ENCODE measurements at regions not wholly inside any gene's neighbourhood (a gene's known extent, or its start where the extent isn't known, plus 50 kb on each side); places are given as distances from the start of the nearest gene placed in this dataset.
"Not testable (repeated sequence)": the region's sequence is repeated elsewhere in the genome, so short reads cannot be mapped to it uniquely, and the experiment has no call there.

DNA sequence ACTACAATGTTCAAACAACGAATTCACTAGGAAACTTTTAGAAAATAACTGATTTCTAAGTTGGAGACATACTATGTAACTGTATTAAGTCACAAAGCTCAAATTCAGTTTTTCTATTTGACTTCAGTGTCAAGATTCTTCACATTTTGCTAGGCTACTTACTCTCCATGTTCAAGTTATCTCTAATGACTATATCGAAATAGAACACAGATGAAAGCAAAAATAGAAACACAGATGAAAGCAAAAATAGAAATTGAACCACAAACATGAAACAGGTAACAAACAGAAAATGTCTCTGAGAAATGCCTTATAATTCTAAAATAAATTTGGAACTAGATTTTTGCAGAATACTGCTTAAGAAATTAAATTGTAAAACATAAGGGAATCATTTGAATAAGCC lies 113.5 kb downstream of the SPDYE17 start:
- not testable (repeated sequence) for DNase-seq

DNA sequence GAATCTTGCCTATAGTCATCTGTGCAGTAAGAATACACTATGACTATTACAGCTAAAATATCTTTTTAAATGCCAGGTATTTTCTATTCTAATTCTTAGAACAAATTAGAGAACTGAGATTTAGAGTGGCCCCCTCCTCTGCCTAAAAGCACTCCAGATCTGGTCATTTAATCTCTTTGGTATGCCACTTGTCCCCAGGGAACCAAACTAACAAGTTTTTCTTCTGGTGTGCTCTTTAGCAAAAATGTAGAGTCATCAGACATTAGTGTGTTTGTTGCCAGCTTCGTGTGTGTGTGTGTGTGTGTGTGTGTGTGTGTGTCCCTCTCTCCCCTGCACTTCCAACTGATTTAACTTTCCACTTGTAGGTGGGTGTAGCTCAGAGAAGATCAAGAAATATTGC lies 117.8 kb downstream of the SPDYE17 start:
- not testable (repeated sequence) for DNase-seq

DNA sequence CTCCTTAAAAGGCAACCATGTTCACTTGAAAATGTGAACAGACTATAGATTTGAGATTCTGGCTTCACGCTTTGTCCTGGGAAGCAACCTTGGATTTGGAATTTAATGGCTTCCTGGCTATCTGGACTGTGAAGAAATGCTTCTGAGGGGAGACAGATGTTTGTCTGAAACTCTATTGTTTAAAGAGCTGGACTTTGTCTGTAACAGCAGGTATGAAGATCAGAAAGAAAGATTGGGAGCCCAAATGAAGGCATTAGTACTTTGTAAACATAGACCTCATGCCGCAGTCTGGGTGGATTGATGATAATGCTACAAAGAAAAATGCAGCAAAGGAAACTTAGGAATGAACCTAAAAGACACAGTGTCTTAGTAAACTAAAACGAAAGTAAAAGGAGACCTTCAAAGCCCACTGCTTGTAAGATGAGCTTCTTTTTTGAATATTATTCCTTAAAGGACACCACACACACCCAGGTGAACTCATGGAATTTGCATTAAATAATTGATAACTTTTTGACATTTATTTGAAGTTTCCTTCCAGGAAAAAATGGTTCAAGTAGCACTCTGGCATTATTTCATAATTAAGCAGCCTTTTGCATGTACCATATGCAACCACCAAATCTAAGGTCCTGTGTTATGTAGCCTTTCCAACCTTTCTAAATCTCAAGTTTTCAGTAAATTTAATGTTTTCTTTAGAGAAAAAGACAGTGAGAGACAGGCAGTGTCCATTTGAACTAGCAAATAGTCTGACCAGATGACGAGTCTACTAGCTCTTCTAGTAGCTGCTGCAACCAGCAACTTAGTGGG lies 119.9 kb downstream of the SPDYE17 start:
- DNase-seq = peak in 1 of 2 donors; percentile 4

DNA sequence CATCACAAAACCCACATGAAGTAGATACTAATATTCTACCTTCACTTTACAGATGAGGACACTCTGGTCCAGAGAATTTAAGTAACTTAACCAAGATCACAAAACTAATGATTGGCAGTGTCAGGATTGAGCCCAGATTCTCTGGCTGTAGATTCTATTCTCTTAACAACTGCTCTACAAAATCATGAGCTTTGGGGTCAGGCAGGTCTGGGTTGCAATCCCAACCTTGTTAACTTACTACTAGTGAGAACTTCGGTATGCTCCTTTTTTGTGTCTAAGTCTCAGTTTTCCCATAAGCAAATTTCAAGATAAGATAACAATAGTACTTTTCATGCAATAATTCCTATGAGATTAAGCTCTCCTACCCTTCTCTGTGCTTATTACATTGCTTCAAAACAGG lies 127.5 kb downstream of the SPDYE17 start:
- not testable (repeated sequence) for DNase-seq

DNA sequence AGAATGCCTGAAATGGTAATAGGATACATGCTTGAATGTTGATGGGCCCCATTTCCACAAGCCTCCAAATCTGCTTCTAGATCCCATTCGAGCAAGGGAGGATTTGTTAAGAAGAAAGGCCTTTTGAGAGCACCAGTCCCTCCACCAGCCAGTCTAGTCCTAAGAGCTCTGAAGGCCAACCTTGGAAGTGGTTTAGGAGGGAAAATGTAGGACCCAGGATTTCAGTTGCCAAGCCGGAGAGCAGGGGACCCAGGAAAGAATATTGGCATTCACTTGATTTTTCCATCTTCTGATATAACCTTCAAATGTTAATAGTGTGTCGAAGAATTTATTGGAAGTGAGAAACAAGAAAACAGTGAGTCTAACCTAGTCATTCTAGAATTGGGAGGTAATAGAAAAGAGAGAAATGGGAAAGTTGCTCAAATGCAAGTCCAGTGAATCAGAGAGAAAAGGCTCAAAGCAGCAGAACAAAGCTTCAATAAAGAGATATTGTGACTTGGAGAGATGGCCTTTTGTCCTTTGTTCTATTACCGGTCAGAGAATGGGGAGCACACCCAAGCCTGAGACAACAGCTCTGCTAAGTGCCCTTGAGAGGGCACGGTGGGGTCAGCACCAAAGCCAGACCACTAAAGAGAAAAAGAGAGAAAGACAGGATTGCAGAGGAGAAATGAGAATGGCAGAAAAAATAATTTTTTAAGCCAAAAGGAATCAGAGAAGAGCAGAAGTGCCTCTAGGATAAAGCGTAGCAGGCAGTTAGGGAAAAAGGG lies 130.0 kb downstream of the SPDYE17 start:
- DNase-seq = not testable (repeated sequence)

DNA sequence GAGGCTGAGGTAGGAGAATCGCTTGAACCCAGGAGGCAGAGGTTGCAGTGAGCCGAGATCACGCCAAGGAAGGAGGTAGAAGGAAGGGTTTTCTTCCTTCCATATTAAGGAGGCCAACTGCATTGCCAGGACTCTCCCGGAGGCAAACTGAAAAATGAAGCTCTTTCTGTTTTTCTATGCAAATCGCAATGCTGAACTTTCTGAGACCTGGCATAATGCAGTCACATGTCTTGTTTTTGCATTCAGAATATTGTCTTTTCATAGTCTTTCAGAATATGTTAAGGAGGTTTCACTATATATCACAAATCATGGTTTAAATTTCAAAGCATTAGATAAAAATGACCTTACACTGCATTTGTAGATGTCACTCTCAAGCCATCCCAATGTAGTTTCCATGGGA lies 133.4 kb downstream of the SPDYE17 start:
- DNase-seq = not testable (repeated sequence)

DNA sequence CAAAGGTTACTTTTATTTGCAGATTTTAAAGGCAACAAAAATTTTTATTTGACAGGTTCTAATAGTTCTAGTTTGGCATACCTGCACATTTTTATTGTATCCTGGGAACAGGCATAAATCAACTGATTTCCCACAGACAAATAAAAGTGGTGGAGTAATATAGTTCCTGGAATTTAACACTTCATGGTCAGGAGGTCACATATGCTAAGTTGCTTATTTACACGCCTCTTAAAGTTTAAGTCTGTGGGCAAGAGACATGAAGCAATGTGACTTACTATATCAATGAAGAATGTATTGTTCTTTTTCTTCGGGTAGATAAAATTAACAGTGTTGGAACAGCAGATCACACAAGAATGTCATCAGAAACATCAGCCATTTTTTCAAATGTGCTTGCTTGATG lies 135.2 kb downstream of the SPDYE17 start:
- not testable (repeated sequence) for DNase-seq

DNA sequence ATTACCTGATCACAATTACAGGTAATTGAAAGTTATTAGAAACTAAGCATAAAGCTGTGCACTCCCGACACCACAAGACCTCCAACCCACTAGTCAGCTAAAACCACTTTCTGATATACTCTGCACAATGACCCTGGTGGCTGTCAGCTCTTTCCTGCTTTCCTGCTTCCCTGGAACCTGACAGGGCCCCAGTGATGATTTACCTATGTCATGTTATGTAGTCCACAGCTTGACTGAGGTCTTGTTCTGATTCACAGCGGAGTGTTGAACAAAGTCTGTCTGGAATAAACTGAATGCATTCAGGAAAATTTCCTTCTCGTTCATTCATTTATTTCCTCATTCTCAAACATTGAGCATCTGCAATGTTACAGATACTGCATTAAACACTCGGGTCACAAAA lies 136.5 kb downstream of the SPDYE17 start:
- DNase-seq = not testable (repeated sequence)

DNA sequence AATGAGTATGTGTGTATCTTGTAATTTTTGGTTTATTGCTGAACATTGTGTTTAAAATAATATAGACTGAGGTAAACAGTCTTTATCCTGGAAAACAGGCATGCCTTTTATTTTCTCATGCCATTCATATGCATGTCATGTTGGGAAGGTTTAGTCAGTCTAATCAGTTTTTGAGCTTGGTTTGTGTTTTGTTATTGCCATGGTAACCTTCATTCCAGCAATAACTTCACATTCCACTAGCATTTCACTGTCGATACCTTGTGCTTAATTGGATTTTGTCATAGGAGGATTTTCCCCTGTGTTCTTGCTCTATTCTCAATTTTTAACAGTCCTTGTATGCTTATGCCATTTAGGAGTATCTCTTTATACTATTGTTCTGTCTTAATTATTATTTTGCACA lies 140.4 kb downstream of the SPDYE17 start:
- not testable (repeated sequence) for DNase-seq

DNA sequence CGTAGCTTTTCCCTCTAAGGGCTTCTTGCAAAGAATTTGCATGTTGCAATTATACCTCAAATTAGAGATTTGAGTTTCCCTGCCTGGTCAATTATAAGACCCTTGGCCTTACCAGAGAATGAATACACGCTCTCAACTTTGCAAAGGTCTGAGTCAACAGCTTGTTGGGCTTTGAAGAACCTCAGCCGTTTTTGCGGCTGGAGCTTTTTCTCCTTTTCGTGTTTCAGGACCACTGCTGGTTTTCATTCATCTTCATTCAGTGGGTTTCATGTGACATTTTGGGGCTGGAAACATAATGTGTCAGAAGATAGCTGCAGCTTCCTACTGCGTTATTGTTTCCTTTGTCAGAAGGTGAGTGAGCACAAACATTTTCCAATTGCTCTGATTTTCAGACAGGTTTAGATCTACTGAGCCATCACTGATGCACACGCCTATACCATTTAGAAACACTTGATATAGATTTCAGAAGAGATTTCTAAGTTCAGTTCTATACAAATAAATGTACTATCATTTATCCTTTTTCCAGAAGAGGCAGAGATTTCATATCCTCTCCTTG lies 152.3 kb downstream of the SPDYE17 start:
- not testable (repeated sequence) for DNase-seq

DNA sequence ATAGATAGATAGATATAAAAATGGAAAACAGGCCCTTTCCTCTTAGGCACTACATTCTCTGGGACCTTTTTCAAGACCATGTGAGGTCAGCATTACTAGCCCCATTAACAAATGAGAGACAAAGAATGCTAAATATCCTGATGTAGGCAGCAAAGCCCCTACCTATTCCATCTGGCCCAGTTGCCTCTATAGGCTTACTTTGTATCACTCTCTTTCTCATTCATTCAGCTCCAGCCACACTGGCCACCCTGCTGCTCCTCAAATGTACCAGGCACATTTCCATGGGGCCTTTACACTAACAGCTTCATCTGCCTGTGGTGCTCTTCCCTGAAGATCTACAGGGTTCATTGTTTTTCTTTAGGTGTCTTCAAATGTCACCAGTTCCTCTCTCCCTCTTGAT lies 156.4 kb downstream of the SPDYE17 start:
- DNase-seq = not testable (repeated sequence)

DNA sequence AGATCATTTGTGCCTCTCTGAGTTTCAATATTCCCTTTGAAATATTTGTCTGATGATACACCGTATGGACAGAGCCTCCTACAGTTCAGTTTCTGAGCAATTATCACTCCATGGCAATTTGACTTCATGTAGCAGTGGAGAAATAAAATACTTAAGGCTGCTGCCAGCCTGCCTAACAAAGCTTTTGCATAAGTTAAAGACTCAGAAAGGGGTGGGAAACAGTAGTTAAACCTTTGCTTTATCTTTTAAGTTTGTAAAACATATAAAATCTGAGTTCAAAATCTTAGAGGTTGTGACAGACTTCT lies 161.7 kb downstream of the SPDYE17 start:
- DNase-seq = not testable (repeated sequence)

DNA sequence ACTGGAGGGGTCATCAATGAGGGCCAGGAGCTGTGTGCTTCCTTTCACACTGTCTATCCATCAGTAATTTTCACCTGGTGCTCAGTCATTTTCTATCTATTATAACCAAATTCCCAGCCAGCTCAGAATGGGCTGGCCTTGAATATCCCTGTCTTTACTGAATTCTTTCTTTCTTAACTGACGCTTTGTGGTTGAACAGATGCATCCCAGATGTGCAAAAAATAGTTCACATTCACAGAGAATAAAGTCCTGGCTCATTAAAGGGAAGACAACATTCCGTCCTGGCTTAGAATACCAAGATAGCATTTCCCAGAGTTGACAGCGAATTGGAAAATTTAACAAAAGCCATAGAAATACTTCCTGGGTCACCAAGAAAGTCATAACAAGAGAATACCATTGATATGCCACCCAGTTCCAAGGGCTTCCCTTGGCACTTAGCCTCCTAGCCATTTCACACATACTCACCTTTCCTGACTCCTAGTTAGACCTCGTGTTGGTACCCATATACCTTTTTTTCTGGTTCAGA lies 164.7 kb downstream of the SPDYE17 start:
- DNase-seq = not testable (repeated sequence)

DNA sequence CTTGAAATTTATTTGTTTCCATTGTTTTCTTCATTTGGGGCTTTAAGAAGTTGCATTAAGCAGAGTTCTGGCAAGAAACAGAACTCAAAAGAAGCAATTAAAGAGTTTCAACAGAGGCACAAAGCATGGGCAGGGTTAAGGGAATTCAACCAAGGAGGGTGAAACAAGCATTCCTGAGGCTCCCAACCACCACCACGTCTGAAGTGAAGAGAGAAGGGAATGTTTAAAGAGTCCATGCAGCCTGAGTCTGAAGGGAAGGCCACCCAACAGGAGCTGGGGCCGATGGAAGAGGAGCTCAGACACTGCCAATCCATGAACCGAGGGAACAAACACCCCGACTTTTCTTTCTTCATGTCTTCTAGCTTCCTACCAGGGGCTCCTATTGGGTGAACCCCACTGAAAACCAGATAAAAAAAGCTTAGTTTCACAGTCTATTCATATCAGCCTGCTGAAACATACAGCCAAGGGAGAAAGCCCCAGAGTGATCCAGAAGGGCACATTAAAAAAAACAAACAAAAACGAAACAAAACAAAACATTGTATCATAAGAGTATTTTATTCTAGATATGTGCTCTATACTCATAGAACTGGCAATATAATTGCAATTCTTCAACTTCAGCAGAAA lies 168.9 kb downstream of the SPDYE17 start:
- DNase-seq = not testable (repeated sequence)

DNA sequence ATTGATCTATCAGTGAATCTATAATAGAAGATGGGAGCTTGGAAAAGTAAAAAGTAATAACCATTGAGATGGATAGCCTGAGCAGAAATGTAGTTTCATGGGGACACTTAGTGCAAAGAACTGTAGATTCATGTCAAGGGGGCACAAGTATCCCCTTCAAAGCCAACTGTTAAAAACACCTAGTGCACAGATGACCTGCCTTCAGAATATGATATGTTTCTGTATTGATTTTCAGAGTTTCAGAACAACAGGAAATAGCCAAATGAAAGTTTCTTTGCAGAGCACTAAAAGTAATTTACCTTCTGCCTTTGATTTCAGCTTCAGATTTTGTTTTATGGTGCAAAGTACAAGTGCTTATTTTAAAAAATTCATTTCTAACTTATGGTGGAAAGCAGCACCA lies 169.9 kb downstream of the SPDYE17 start:
- not testable (repeated sequence) for DNase-seq

DNA sequence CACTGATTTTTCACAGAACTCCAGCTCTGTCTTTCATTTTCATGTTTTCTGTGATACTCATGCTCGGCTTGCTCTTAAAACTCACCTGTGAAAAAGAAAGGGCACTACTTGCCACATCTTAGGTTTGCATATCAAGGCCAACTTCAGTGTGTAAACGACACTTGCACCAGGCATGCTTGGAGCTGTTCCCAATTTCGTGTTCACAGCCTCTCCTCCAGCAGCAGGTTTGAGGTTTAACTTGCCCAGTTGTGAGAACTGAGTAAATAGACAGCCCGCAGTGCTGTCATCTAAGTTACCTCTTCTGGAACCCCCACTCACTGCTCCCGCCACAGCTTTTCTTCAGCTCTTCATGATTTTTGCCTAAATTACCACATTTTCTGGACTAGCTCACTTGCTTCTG lies 172.2 kb downstream of the SPDYE17 start:
- not testable (repeated sequence) for DNase-seq

DNA sequence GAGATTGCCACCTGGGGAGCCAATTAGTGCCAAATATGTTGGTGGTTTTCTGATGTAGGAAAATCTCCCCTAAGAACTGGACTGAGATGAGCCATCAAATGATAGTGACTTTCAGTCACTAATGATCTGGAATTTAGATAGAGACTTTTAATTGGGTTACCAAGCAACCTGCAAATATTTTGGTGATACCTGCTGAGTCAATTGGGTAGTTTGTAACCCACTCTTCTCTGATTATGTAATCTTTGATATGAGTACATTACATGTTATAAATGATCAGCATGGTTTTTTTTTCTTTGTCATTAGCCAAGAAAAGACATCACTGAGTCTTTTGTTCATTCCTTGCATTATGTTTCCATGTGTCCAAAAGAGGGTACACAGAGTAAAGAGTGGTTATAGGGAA lies 177.5 kb downstream of the SPDYE17 start:
- DNase-seq = not testable (repeated sequence)

DNA sequence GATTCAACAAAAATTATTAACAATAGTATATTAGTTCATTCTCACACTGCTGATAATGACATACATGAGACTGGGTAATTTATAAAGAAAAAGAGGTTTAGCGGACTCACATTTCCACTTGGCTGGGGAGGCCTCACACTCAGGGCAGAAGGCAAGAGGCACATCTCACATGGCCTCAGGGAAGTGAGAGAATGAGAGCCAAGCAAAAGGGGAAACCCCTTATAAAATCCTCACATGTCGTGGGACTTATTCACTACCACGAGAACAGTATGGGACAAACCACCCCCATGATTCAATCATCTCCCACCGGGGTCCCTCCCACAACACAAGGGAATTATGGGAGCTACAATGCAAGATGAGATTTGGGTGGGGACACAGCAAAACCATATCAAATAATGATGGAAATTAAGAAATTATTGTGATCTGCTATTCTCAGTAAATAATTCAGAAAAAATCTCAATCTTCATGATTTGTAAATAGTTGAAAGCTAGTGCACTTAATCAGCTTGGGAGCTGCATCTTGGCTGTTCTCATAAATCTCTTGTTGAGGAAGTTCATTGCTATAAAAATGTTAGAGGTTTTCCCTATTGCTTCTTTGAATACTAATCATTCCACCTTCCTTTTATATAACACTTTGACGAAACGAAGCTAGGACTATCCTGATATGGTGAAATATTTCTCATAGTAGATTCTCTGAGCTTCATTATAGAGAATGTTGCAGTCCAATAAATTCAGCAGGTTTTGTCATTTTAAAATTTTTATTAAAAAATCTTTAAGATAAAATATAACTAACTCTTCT lies 179.2 kb downstream of the SPDYE17 start:
- DNase-seq = not testable (repeated sequence)

DNA sequence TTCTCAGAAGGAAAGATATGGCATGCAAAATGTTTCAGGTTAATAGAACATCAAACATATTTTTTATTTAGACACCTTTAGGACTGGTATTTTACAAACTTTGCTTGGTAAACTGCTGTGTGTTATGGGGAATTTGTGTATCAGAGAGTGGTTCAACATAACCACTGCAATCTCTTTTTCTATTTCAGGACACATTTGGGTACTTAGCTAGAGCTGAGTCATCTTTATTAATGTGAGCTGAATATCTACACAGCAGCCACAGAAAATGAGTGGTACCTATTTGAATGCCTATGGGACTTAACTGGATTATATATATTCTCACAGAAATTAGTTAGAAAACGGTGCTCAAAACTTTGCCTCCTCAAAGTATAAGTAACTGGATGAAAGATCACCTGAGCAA lies 179.8 kb downstream of the SPDYE17 start:
- not testable (repeated sequence) for DNase-seq

DNA sequence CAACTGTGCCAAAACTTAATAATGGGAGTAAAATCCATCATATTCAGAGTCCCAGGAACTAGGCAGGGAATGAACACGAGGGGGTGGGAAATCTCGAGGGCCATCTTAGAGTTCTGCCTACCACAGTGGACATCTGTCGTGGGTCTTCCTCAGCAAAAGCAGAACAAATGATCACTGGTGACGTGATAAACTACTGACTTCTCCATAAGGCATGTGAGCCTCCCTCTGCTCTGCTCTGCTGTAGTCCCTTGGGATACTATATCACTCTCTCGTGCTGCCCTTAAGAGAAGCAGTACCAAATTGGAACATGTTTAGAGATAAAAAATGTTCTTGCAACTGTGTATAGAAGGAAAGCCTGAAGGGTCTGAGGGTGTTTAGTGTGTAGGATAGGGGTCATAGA lies 180.5 kb downstream of the SPDYE17 start:
- DNase-seq = not testable (repeated sequence)

DNA sequence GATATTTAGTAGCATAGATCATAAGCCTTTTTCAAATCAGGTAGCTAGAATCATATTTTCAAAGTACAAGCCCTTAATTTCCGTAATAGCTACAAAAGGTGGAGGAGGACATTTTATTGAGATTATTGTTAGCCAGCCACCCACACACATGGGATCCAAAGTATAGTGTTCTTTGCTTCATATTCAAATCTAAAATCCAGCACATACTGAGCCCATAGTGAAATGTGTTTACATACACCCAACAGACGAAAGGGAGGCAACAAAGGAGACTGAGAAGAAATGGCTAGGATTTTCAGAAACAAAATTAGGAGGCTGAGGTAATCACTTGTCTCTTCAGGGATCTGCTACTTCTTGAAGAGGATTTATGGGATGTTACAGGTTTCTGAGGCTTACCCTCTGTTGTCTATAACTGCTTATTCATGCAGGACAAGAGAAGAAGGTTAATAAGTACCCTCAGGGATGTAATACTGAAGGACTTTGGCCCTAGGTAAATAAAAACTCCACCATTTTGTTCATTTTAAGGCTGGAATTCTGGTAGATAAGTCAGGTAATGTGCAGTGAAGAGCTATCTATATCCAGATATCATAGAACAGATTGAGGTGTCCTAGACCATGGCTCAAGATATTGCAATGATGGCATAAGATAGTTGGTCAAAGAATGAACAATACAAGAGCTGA lies 182.1 kb downstream of the SPDYE17 start:
- not testable (repeated sequence) for DNase-seq

DNA sequence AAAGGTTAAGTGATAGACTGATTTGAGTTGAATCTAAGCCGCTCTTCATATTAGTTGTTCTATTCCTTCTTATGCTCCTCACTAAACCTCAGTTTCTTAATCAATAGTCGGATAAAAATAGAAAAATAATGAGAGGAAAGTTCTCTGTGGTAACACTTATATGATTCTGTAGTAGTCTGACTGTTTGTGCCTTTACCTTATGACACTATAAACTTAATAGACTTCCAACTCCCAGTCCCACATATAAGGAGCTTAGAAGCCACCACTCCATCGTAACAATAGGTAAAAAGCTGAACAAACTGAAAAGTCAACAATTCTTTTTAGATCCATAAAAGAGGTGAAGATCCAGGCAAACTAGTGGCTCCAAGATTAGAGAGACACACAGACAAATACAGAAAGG lies 192.3 kb downstream of the SPDYE17 start:
- not testable (repeated sequence) for DNase-seq

Data from CD4-positive, alpha-beta T cell treated with Interleukin-4 for 1 hour (primary cell).